ENCODE measurements at regions not wholly inside any gene's neighbourhood (a gene's known extent, or its start where the extent isn't known, plus 50 kb on each side); places are given as distances from the start of the nearest gene placed in this dataset.

DNA sequence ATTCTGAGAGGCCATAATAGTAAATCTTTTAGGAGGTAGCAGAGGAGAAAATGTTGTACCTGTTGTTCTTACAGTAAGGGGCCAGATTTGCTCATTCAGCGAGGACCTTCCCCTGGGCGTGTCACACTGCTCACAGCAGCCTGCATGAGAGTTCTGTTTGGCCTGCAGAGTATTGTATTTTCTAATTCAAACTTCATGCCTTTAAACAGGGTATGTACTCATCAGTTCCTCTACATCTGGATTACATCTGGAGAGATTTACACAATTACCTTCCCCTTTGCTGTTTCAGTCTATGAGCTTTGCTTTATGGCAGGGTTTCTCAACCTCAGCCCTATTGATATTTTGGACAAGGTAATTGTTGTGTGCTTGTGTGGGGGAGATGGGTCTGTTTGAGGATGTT is 170.9 kb upstream of the STK32A start:
- TF ChIP-seq, protein P1, sequence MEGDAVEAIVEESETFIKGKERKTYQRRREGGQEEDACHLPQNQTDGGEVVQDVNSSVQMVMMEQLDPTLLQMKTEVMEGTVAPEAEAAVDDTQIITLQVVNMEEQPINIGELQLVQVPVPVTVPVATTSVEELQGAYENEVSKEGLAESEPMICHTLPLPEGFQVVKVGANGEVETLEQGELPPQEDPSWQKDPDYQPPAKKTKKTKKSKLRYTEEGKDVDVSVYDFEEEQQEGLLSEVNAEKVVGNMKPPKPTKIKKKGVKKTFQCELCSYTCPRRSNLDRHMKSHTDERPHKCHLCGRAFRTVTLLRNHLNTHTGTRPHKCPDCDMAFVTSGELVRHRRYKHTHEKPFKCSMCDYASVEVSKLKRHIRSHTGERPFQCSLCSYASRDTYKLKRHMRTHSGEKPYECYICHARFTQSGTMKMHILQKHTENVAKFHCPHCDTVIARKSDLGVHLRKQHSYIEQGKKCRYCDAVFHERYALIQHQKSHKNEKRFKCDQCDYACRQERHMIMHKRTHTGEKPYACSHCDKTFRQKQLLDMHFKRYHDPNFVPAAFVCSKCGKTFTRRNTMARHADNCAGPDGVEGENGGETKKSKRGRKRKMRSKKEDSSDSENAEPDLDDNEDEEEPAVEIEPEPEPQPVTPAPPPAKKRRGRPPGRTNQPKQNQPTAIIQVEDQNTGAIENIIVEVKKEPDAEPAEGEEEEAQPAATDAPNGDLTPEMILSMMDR (IDR thresholded peaks at IDR 0.05) = no peak
- TF ChIP-seq EP300 (IDR thresholded peaks at IDR 0.05) = no peak

Data from ovary (tissue), 3 donors.